M059J (cell line): ENCODE measurements at regions not wholly inside any gene's neighbourhood (a gene's known extent, or its start where the extent isn't known, plus 50 kb on each side); places are given as distances from the start of the nearest gene placed in this dataset.
"Not testable (repeated sequence)": the region's sequence is repeated elsewhere in the genome, so short reads cannot be mapped to it uniquely, and the experiment has no call there.

Experiments
- DNase-seq: peaks from one replicate; pipeline ENCODE4 v3.0.0-alpha.2; 2012; ENCODE audit warnings: low read depth

- DNase-seq: no peak
Observed at GRCh38 chr6:132142768-132143167, 191.6 kb upstream of the CCN2 start.

DNA sequence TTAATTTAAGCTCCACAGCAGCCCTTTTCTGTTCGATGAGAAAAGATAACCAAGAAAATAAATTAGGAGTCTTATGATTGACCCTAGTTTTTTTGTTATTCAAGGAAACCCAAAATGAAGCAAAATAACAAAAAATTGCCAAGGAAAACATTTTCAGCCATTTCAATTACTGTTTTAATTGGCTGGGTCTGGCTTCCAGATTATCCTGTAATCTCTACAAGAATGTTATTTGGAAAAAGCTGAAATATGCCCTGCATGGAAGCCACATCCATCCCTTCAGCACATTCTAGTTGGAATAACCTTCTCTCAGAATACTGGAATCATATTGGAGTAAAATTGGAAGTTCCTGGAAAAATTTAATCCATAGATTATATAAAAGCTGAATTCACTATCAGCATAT, 191.1 kb upstream of the CCN2 start:
- no peak for DNase-seq

GRCh38 chr6:132140189-132140588, 189.0 kb upstream of the CCN2 start:
- no peak for DNase-seq

DNA sequence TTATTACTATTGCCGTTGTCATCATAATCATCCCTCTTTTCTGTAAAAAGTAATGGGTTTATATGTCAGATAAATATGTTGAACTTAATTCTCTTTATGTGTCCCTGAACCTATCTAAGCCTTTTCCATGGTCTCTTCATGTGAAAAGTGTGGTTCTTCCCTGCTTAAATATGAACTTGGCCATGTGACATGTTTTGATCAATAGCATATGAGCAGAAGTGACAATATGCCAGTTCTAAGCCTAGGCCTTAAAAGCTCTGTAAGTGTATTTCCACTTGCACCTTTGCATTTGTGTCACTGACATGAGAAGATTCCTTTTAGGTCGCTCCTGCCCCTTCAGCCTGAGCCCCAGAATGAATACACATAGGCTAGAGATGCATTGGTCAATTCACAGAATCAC, 188.4 kb upstream of the CCN2 start:
- no peak for DNase-seq

GRCh38 chr6:132136981-132137380, 185.8 kb upstream of the CCN2 start:
- no peak for DNase-seq

GRCh38 chr6:132135409-132135808, 184.2 kb upstream of the CCN2 start:
- DNase-seq: no peak

DNA sequence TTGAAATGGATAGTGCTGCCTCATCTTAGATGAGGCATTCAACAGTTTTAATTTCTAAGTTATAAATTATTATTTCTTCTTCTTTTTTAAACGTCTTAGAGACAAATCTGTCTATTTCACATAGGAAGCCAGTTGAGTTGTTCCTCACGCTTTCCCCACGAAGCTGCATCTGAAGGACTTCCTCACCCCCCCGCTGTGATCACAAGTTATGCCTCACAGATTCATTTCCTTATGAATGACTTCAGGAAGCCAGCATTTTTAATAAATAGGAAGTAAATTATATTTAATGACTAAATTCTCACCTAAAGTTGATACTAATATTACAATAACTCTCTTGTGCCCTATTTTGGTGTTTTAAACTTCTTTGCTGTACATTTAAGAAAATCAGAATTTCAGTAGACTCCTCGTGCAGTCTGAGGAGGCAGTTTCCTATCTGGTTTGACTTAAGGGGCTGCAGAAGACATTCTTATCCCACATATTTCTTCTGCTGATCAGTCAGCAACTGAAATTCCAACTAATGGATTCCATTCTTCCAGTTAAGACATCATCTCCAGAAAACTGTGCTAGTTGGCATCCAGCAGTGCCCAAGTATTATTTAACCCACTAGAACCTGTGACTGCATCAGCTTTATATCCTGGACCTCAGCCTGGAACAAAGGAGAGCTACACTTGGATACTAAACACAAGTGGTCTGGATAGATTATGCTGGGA, 182.7 kb upstream of the CCN2 start:
- DNase-seq: no peak

DNA sequence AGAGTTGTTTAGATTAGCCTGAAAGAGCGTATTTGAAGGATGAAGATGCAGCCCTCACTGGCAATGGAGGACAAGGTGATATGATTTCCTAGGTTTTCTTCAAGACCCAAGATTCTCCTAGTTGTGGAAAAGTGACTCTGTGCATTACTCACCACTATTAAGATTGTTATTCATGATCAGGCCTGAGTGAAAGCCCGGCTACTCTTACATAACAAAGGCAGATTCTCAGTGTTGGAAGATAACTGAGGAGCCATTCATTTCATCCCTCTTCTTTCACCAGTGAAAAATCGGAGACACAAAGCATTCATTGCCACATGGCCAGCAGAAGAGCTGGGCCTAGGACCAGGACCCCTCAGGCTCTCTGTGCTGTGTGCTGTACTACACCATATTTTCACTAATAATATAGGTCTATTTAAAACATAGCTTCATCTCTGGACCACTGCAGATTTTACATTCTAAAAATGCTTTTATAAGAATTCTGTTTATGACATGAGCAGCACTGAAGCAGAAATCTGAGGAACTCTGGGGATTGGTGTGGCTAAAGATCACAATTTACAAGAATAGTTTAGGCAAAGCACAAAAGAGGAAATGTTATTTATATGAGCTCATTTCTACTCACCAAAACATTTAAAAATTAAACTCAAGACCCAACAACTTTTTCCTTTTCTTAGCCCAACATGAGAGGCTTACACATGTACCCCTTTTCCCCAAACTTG, 181.9 kb upstream of the CCN2 start:
- peak; percentile 86 for DNase-seq

DNA sequence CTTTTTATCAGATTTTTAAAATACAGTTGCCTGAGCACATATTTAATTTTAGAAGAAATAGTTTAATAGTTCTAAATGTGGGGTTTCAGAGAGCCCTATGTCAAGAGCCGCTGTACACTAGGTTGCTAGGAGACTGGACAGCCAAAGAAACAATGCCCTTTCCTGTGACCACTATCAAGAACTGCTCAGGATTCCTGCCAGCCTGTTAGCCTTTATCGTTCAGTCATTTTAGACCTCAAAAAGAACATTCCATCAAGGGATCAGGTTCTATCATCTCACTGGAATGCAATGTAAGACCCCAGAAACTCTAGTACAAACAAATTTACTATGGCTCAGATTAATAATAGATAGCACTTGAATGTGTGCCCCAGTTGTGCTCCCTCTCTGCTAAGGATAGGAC, 181.2 kb upstream of the CCN2 start:
- DNase-seq: peak; percentile 94

DNA sequence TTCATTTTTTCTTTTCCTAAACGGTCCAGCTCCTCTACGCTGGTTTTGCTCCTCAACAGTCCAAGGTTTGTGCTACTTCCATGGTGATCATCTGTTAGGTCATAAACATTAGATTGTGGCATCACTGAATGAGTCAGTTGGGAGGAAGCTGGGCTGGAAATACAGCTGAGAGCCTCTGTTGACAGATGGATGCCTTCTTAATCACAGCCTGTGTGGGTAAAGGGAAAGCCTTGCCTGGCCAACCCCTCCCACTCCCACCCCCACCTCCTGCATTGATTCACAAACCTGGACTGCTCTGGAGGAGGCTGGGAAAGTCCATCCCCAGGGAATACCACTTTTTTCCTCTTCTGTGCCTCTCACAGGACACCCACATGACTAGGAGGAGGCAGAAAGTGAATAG, 180.6 kb upstream of the CCN2 start:
- DNase-seq: peak; percentile 100

GRCh38 chr6:132131351-132131750, 180.2 kb upstream of the CCN2 start:
- no peak for DNase-seq

- DNase-seq: peak; percentile 96
Observed at GRCh38 chr6:132130626-132131298, 179.6 kb upstream of the CCN2 start.

DNA sequence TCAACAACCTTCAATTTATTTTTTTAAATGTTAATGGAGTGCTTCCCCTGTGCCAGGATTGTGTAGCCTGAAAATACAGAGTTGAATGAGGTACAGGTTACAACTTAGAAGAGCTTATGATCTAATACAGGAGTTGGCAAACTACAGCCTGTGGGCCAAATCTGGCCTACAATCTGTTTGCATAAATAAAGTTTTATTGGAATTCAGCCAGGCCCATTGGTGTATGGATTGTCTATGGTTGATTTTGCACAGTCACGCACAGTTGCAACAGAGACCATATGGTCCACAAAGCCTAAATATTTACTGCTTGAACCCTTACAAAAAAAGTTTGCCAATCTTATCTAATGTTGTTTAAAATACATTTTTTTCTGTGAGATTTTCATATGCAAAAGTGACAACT, 177.3 kb upstream of the CCN2 start:
- no peak for DNase-seq

DNA sequence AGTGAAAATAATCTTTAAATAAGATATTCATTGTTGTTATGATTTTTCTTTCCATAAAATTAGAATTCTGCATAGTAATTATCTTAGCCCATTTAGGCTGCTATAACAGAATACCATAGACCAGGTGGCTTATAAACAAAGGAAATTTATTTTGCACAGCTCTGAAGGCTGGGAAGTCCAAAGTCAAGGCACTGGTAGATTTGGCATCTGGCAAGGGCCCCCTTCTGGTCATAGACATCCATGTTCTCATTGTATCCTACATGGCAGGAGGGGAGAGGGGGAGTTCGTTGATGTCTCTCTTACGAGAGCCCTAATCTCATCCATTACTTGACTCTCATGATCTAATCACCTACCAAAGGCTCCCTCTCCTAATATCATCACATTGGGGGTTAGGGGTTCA, 175.0 kb upstream of the CCN2 start:
- DNase-seq: no peak

DNA sequence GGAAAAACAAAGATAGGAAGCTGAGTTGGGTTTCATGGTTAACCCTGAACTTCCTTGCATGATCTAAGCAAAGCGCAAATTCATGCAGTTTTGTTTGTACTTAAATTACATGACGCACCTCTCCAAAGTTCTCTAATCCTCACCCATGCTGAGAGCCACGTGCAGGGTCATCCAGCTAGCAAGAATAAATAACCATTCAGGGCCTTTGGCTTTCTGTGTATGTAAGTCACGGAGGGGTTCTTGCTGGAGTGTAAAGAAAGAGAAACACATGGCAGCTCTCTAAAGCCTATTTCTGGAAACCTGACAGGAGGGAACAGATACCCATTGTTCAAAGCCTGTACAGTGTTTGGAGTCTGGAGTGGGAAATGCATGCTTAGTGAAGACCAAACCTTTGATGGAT, 171.7 kb upstream of the CCN2 start:
- DNase-seq: peak; percentile 99

- peak; percentile 56 for DNase-seq
Observed at GRCh38 chr6:132122176-132122575, 171.0 kb upstream of the CCN2 start.

DNA sequence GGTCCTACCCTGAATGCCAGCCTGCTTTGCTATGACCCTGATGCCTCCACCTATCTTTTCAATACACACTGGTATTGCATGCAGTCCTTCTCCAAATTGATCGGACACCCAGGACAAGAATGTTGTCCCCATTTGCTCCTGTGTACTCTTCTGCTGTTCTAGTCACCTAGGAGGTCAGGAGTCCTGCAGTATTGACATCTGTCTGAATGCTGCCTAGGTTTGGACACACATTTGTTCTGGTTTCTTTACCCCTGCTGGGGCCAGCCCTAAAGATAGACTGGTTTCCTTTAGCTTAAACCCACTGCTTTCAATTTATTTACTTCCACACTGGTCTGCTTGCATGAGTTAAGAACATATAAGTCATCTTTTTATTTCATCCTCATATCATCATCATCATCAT, 167.0 kb upstream of the CCN2 start:
- DNase-seq: no peak

DNA sequence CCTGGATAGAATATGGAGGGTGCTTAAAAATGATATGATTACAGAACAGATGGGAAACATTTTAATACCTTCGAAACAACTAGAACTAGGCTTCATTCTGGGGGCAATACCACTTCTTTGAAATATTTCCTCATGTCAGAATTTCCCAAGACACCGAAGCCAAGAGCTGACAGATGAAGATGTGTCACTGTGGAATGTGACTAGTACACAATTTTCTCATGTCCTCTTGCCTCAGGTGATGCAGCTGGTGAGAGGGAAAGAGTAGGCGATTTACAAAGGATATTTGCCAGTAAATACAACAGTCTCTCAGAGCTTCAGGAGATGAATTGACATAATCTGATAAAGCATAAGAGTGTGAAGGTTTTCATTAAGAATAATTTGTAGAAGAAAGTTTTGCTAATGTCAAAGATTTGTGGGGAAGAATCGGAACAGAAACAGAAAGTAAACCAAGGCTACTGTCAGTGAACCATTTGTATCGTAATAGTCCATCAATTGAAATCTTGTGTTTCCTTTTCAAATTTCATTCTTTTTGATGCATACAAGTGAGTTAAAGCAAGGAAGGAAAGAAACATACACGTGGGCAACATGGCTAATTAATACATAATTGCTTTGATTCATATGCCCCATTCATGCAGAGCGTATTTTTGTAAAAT, 164.7 kb upstream of the CCN2 start:
- DNase-seq: peak; percentile 50

GRCh38 chr6:132114201-132114825, 163.1 kb upstream of the CCN2 start:
- DNase-seq: peak; percentile 38

DNA sequence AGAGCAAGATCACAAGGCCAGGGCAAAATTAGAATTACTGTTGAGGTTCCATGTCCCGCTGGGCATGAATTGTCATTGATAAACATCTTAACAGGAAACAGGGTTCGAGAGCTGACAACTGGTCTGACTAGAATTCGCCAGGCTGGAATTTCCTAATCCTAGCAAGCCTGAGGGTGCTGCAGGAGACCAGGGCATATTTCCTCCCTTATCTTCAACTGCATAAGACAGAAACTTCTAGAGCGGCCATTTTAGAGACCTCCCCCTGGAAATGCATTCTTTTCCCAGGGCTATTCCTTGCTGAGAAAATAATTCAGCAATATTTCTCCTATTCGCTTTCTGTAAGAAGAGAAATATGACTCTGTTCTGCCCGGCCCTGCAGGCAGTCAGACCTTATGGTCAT, 158.6 kb upstream of the CCN2 start:
- not testable (repeated sequence) for DNase-seq

DNA sequence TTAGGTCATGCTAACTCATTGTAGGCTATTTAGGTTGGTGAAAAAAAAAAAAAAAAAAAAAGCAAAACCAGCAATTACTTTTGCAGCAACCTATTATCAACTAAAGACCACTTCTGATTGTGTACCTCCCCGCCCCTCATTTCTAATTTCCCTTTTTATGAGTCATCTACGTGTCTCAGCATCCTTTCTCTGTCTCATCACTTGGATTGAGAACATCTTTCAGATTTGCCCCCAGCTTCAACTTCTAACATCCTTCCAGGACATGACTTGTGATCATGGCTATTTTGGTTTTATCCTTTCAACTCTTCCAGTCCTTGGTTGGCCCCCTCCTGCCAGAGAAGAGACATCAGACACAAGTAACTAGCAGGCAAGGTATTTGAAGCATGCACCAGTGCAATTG, 156.7 kb upstream of the CCN2 start:
- no peak for DNase-seq

DNA sequence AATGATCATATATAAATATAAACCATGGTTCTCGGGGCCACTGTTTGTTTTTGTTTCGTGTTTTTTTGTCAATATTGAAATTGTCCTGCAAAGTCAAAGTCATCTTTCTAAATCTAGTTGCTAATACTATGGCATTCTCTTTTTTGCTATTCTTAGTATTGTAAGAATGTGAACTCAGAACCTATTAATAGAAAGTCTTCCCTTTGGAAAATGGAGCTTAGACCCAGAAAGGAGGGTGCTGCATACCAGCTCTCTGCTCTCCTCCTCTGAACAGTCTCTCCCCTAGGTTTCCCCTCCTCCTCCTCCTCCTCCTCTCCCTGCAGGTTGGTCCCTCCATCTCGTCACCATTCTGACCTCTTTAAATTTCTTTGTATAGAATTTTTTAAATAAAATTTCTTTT, 150.4 kb upstream of the CCN2 start:
- DNase-seq: no peak
